ENCODE measurements at regions not wholly inside any gene's neighbourhood (a gene's known extent, or its start where the extent isn't known, plus 50 kb on each side); places are given as distances from the start of the nearest gene placed in this dataset.

- no peak for TF ChIP-seq POLR2A (IDR thresholded peaks at IDR 0.05; ENCODE audit: low read depth, low read length)
- TF ChIP-seq POLR2AphosphoS5 (IDR thresholded peaks at IDR 0.05; ENCODE audit: low read depth, low read length) = no peak
- no peak for TF ChIP-seq TAF1 (IDR thresholded peaks at IDR 0.05; ENCODE audit: borderline replicate concordance, low read depth, low read length)
Measured at GRCh38 chr7:79711660-79712059, 258.2 kb upstream of the MAGI2 start.

Measured in GM12892 (cell line).